Astrocyte of the cerebellum (primary cell): ENCODE measurements at regions not wholly inside any gene's neighbourhood (a gene's known extent, or its start where the extent isn't known, plus 50 kb on each side); places are given as distances from the start of the nearest gene placed in this dataset.
"Not testable (repeated sequence)": the region's sequence is repeated elsewhere in the genome, so short reads cannot be mapped to it uniquely, and the experiment has no call there.

Experiments
- DNase-seq: peaks from one replicate; pipeline ENCODE4 v3.0.0-alpha.2; 2011; ENCODE audit warnings: low read depth
- H3K4me3 ChIP-seq: 2 replicates; pipeline ENCODE4 v1.5.1; 2011; ENCODE audit warnings: mild to moderate bottlenecking, low read depth, low read length, moderate library complexity
- CTCF ChIP-seq: IDR thresholded peaks from 2 replicates; pipeline ENCODE4 v1.5.1; 2012; ENCODE audit warnings: low read length, low read depth, moderate library complexity, mild to moderate bottlenecking; ENCODE audit errors: missing control alignments
- in situ Hi-C: cut with HindIII; loops from 2 replicates; pipeline ENCODE4 v1.10.0; 2017; ENCODE audit warnings: low sequenced_read_pairs

DNA sequence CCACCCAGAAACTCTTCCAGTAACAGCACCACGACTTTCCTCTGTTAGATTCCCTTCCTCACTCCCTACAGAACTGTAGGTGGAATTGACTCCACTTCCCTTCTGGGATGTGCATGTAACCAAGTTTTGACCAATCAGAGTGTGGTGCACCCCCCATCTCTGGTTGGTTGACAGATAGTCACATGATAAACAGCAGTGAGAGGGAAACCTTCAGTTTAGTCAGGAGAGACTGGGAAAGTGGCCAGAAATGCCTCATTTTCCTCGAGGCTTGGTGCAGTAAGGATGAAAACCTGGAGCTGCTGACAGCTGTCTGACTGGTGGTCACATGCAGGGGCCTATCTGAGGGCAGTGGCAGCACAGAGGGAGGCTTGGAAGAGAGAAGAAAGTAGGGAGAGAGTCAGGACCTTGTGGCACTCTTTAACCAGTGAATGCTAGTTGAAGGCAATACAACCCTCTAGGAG is 67.3 kb upstream of the GRK3 start:
- no peak overlapping the region for H3K4me3 ChIP-seq
- TF ChIP-seq CTCF, result no peak
- DNase-seq, result no peak
- in situ Hi-C loops, result loop anchor here (25.0 kb wide), 1 partner anchor 190 kb away; no protein-coding TSS in a partner anchor

GRCh38 chr22:25497716-25498115 is 66.8 kb upstream of the GRK3 start:
- in situ Hi-C loops, result loop anchor here (25.0 kb wide), 1 partner anchor 190 kb away; no protein-coding TSS in a partner anchor
- no peak for TF ChIP-seq CTCF
- DNase-seq, result no peak
- H3K4me3 ChIP-seq, result no peak overlapping the region

DNA sequence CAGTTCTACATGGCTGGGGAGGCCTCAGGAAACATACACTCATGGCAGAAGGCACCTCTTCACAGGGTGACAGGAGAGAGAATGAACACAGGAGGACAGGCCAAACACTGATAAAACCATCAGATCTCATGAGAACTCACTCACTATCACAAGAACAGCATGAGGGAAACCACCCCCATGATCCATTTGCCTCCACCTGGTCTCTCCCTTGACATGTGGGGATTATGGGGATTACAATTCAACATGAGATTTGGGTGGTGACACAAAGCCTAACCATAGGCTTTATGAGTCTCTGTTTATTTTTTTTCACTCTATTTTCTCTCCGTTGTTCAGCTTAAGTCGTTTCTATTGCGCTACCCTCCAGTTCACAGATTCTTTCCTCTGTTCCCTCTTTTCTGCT is 63.8 kb upstream of the GRK3 start:
- in situ Hi-C loops, DNase-seq, H3K4me3 ChIP-seq: not testable (repeated sequence)

DNA sequence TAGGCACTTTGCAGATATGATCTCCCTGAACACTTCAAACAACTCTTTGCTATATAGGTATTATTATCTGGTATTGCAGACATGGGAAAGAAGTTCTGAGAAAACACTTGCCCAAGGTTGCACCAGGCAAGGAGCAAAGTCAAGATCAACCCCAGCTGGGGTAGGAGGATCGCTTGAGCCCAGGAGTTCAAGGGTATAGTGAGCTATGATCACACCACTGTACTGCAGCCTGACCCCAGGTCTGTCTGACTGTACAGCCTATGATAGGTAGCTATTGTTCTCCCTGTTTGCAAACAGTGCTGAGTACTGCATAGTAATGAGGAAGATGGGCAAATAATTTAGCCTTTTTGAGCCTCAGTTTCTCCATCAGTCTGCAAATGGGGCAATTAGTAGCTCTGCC is 60.5 kb upstream of the GRK3 start:
- in situ Hi-C loops, H3K4me3 ChIP-seq, DNase-seq: not testable (repeated sequence)

GRCh38 chr22:25508161-25508560 is 56.3 kb upstream of the GRK3 start:
- no peak overlapping the region for H3K4me3 ChIP-seq
- in situ Hi-C loops, result no loop called here
- DNase-seq, result no peak
- TF ChIP-seq CTCF, result no peak

GRCh38 chr22:25508761-25509321 is 55.6 kb upstream of the GRK3 start:
- in situ Hi-C loops, result no loop called here
- DNase-seq, result no peak
- H3K4me3 ChIP-seq, result no peak overlapping the region
- TF ChIP-seq CTCF, result no peak

GRCh38 chr22:25509374-25509791 is 55.1 kb upstream of the GRK3 start:
- H3K4me3 ChIP-seq, result no peak overlapping the region
- in situ Hi-C loops, result no loop called here
- DNase-seq, result no peak
- no peak for TF ChIP-seq CTCF

DNA sequence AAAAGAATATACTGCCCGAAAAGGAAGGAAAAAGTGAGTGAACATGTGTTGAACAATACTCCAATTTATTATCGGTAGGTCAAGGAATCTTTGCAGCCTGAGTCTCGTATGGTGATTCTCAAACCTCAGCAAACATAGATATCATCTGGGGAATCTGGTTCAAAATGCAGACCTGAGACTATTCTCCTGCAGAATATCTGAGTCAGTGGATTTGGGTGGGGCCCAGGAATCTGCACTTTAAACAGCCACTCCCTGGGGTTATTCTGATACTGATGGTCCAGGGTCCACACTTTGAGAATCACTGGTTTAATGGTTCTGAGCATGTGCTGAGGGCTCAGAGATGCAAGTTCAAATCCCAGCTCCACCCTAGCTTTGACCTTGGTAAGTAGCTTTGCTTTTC is 53.6 kb upstream of the GRK3 start:
- no peak for DNase-seq
- H3K4me3 ChIP-seq, result no peak overlapping the region
- in situ Hi-C loops, result no loop called here
- TF ChIP-seq CTCF, result no peak
